GM12891 (cell line): ENCODE measurements at regions not wholly inside any gene's neighbourhood (a gene's known extent, or its start where the extent isn't known, plus 50 kb on each side); places are given as distances from the start of the nearest gene placed in this dataset.
"Not testable (repeated sequence)": the region's sequence is repeated elsewhere in the genome, so short reads cannot be mapped to it uniquely, and the experiment has no call there.

Source experiments
- POLR2A ChIP-seq: IDR thresholded peaks from 2 replicates; pipeline ENCODE4 v1.6.1; 2011; ENCODE audit warnings: low read depth, low read length, control low read depth
- POLR2AphosphoS5 ChIP-seq: IDR thresholded peaks from 2 replicates; pipeline ENCODE4 v1.6.1; 2011; ENCODE audit warnings: low read depth, low read length, control low read depth
- SPI1 ChIP-seq: IDR thresholded peaks from 2 replicates; pipeline ENCODE4 v1.6.1; 2011; ENCODE audit warnings: low read depth, low read length, control low read depth

GRCh38 chr1:149726688-149727087, 55.8 kb upstream of the FCGR1A start:
- not testable (repeated sequence) for TF ChIP-seq POLR2AphosphoS5, POLR2A, SPI1
